Activated naive CD8-positive, alpha-beta T cell treated with anti-CD3 and anti-CD28 coated beads for 36 hours (primary cell): ENCODE measurements at regions not wholly inside any gene's neighbourhood (a gene's known extent, or its start where the extent isn't known, plus 50 kb on each side); places are given as distances from the start of the nearest gene placed in this dataset.

Source experiments
- DNase-seq: peaks from one replicate; pipeline ENCODE4 v3.0.0; 2021
- H3K27ac Mint-ChIP-seq: one replicate; pipeline ENCODE4 v1.8.0; 2022; ENCODE audit warnings: mild to moderate bottlenecking, moderate library complexity, mixed read lengths
- H3K27me3 Mint-ChIP-seq: one replicate; pipeline ENCODE4 v1.8.0; 2022; ENCODE audit warnings: mild to moderate bottlenecking, mixed read lengths
- H3K36me3 Mint-ChIP-seq: one replicate; pipeline ENCODE4 v1.8.0; 2021; ENCODE audit warnings: mild to moderate bottlenecking, mixed read lengths
- H3K4me1 Mint-ChIP-seq: one replicate; pipeline ENCODE4 v1.8.0; 2021; ENCODE audit warnings: mixed read lengths
- H3K4me3 Mint-ChIP-seq: one replicate; pipeline ENCODE4 v1.8.0; 2022; ENCODE audit warnings: mild to moderate bottlenecking, moderate library complexity, mixed read lengths
- H3K9me3 Mint-ChIP-seq: one replicate; pipeline ENCODE4 v1.8.0; 2022; ENCODE audit warnings: mixed read lengths

DNA sequence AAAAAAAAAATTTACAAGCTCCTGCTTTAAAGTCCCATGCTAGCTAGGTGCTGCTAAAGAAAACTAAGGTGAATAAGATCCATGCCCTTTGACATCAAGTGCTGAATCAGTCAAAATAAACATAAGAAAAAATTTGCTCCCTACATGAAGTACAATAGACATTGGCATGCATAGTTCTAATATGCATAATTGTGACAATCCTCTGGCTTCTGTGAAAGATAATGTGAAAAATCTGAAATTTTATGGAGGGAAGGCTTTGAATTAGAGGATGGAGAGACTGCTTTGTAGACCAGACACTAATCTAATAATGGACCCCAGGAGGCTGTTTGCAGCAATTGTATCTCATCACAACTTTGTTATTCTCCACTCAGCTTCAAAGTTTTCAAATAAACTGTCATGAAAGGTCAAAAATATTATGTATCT is 127.9 kb upstream of the CDK1 start:
- Mint-ChIP-seq H3K27ac (no peak overlapping the region), H3K4me1 (no peaks in the 10 kb centered on the region), H3K27me3 (peaks cover 3% of the 10 kb centered on the region), H3K4me3 (no peak overlapping the region), H3K9me3 (no peaks in the 10 kb centered on the region), H3K36me3 (no peaks in the 10 kb centered on the region)
- no peak for DNase-seq

DNA sequence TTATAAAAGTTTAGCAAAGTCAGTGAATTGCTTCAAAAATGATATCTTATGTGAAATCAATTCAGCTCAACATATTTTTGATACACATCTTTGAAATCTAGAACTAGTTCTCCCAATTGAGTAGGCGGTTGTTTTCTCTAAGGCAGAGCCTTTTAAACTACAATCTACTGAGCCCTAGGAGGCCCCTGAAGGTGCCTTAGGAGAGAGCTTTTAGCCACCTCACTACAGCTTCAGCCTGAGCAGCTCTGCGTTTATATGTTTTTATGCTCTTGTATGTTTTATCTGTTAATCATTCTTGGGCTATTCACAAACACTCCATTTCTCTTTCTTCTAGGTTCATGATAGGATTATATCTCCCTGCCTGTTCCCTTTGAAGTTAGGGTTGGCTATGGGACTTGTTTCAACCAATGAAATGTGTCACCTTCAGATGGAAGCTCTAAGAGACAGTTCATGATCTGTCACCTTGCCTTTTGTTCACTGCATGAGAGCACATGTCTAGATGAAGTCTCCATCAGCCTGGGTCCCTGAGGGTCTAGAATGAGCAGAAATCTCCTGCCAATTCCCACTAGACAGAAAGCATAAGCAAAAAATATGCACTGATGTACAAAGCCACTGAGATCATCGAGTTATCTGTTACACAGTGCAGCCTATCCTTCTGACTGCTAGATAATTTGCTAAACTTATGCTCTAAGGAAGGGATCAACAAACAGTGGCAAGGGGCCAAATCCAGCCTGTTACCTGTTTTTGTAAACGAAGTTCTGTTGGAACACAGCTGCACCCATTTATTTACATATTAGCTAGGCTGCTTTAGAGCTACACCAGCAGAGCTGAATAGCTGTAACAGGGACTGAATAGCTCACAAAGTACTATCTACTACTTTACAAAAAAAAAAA is 128.5 kb upstream of the CDK1 start:
- Mint-ChIP-seq H3K27ac (no peak overlapping the region), H3K36me3 (no peaks in the 10 kb centered on the region), H3K9me3 (no peaks in the 10 kb centered on the region), H3K4me3 (no peak overlapping the region), H3K27me3 (peaks cover 3% of the 10 kb centered on the region), H3K4me1 (no peaks in the 10 kb centered on the region)
- no peak for DNase-seq

DNA sequence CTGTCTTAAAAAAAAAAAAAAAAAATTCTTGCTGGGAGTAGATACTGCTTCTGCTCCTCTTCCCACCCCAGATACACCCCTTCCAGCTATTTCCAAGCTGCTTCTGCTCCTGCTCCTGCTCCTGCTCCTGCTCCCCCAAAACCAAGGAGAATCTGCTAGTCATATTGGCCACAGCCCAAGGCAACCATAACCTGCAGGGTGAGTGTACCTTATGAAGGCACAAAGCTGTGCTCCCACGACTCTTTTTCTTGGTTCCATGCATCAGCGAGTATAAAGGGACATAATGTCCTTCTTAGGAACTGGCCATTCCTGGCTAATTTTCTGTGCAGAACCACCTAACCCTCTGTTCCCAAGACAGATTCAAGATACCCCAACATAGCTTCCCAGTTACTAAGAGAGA is 129.5 kb upstream of the CDK1 start:
- H3K4me3 Mint-ChIP-seq = no peak overlapping the region
- H3K27ac Mint-ChIP-seq = no peak overlapping the region
- DNase-seq = no peak
- H3K36me3 Mint-ChIP-seq = no peaks in the 10 kb centered on the region
- H3K4me1 Mint-ChIP-seq = no peaks in the 10 kb centered on the region
- H3K9me3 Mint-ChIP-seq = no peaks in the 10 kb centered on the region
- peaks cover 3% of the 10 kb centered on the region for H3K27me3 Mint-ChIP-seq

DNA sequence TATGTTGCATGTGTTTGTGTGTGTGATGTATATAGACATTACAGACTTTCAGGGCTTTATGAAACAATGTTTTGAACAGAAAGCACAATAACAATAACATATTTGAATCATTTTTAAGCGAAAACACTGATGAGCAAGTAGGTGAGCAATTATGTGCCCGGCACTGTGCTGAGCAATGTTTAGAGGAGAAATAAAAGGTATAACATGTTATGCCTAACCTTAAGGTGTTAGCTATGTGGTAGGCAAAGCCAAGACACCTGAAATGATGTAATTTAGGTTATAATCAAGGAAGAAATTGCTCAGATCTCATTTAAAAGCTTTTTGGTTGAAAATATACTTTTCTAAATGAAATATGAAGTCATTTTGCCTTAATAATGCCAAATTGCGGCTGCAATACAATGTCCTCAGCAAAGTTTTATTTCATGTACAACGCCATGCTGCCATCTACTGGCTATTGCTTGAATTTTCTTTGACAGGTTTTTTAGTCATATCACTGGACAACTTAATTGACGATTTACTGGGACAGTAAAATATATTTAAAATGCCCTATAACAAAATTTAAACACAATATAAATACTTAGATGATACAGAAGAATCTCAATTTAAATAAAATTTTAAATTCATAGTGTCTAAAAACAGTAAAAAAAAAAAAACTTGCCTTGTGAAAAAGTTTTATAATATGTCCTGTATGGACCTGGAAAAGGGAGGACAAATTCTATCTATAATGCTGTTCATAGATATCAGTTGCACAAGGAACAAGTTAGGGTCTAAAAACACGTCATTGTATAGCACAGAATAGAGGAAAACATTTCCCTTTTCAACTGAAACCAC is 131.1 kb upstream of the CDK1 start:
- no peak overlapping the region for H3K27ac Mint-ChIP-seq
- no peaks in the 10 kb centered on the region for H3K36me3 Mint-ChIP-seq
- no peaks in the 10 kb centered on the region for H3K9me3 Mint-ChIP-seq
- peaks cover 3% of the 10 kb centered on the region for H3K27me3 Mint-ChIP-seq
- no peak overlapping the region for H3K4me3 Mint-ChIP-seq
- peak; percentile 8 for DNase-seq
- H3K4me1 Mint-ChIP-seq = no peaks in the 10 kb centered on the region

DNA sequence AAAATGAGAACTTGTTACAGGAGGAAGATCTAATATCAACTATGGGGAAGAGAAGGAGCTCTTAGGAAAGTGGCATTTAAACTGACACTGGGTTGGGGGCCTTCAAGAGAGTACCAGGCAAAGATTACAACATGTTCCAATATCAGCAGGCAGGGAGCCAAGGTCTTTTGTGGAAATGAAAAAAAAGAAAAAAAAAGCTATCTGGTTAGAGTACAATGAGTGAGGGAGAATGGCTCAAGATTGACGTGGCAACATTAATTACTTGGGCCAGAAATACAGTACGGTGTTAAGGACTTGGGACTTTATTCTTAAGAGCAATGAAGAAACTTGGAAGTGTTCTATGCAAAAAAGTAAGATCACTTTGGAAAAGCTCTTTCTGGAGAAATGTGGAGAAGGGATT is 132.3 kb upstream of the CDK1 start:
- DNase-seq = no peak
- Mint-ChIP-seq H3K4me1 (no peaks in the 10 kb centered on the region), H3K27ac (no peak overlapping the region), H3K36me3 (no peaks in the 10 kb centered on the region), H3K4me3 (no peak overlapping the region), H3K27me3 (peaks cover 3% of the 10 kb centered on the region), H3K9me3 (no peaks in the 10 kb centered on the region)

DNA sequence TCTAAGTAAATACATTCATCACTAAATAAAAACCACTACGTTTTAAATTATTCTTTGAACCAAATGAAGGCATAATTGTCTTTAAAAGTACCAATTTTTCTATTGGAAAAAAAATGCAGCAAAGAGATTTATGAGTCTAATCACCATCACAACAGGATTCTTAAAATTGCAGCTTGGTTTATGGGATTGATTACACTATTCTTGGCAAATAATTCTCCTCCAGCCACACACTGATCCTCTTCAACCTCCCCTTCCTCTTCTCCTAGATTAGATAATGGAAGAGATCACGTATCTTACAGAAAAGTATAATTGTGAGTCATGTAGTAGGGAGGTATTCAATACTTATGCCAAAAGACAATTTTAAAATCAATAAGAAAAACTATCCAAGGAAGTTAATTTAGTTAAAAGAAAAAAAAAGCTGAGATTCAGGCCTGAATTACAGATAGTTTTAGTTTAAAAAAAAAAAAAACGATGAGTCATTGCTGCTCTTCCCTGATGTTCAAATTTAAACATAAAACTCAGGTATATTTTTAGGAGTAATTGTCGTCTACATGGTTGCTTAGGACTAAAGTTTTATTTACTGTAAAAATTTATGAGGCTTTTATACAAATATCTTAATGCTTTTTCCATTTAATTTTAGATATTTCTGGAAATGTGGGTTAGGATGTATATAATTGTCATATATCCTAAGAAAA is 133.7 kb upstream of the CDK1 start:
- Mint-ChIP-seq H3K36me3 (no peaks in the 10 kb centered on the region), H3K9me3 (no peaks in the 10 kb centered on the region)
- DNase-seq = no peak

DNA sequence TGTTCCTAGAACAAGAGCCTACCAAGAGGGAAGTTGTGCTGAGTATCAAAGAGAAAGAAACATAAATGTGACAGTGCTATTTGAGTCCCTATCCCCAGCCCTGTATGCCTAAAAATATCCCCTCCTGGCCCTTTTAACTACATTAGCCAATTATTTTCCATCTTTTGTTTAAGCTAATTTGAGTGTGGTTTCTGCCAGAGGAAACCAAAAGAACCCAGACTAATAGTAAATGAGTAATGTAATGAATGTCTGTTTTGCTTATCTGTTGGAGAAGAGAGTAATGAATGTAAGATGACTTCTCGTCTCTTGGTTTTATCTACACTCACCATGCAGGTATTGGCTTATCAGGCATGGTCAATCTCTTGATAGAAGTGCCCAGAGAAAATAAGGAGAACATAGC is 134.4 kb upstream of the CDK1 start:
- Mint-ChIP-seq H3K4me1 (no peaks in the 10 kb centered on the region), H3K9me3 (no peaks in the 10 kb centered on the region), H3K36me3 (no peaks in the 10 kb centered on the region), H3K4me3 (no peak overlapping the region), H3K27ac (no peak overlapping the region), H3K27me3 (peaks cover 5% of the 10 kb centered on the region)
- DNase-seq = no peak

More for the DNA sequence above, 133.7 kb upstream of the CDK1 start:
- Mint-ChIP-seq H3K27me3 (peaks cover 3% of the 10 kb centered on the region), H3K4me1 (no peaks in the 10 kb centered on the region), H3K4me3 (no peak overlapping the region), H3K27ac (no peak overlapping the region)

DNA sequence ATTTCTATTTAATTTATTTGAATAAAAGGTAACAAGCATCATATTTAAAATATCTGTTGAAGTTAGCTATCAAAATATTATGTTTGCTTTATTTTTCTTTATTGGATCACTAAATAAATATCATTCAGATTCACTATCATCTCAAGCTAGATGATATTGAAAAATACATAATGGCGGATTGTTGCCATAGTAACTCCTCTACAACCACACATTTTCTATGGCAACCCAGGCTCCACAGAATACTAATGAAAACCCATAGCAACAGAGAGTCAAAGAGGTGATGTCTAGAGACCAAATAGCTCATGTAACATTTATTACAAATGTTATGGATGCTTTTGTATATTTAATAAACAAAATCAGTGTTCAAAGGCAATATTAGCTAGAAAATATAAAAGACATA is 148.9 kb upstream of the CDK1 start:
- H3K9me3 Mint-ChIP-seq = no peaks in the 10 kb centered on the region
- no peaks in the 10 kb centered on the region for H3K36me3 Mint-ChIP-seq
- no peak overlapping the region for H3K27ac Mint-ChIP-seq

DNA sequence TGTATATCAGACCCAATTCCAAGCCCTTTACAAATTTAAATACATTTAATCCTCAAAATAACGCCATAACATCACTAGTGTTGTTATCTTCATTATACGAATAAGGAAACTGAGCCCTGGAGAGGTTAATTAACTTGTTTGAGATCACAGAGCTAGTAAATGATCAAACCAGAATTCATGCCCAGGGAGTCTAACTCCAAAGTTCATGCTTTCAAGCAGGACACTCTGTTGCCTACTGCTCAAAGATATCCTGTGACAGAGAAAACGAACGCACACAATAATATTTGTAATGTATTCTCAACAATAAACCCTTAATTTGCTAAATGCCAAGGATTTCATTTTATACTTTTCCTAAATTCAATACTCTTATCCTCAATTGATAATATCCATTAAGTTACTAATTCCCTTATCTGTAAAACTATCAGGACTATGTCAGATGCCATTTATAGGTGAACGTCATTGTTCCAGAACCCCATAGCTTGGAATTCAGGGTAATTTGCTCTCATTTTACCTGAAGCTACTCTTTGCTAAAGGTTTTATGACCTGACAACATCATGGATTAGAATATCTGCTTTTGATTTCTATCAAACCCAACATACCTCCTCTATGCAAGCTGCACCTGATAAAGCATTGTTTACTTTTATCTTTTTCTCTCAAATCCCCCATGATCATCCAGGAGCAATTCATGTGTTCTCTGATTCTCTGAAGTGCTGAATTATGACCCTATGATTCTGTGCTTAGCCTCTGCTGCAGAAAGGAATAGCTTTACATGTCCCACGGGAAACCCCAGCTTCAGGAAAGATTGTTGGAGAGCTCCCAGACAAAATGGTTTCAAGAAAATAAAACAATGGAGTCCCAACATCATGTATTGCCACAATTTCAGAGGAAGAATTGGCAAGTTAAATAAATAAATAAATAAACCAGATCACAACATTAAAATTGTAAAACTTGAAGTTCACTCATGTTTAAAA is 150.2 kb upstream of the CDK1 start:
- Mint-ChIP-seq H3K27me3 (peaks cover 4% of the 10 kb centered on the region), H3K4me3 (no peak overlapping the region), H3K9me3 (no peaks in the 10 kb centered on the region), H3K27ac (no peak overlapping the region), H3K36me3 (no peaks in the 10 kb centered on the region), H3K4me1 (no peaks in the 10 kb centered on the region)
- no peak for DNase-seq

More for the DNA sequence above, 148.9 kb upstream of the CDK1 start:
- DNase-seq = no peak
- no peak overlapping the region for H3K4me3 Mint-ChIP-seq
- no peaks in the 10 kb centered on the region for H3K4me1 Mint-ChIP-seq
- H3K27me3 Mint-ChIP-seq = peaks cover 12% of the 10 kb centered on the region

DNA sequence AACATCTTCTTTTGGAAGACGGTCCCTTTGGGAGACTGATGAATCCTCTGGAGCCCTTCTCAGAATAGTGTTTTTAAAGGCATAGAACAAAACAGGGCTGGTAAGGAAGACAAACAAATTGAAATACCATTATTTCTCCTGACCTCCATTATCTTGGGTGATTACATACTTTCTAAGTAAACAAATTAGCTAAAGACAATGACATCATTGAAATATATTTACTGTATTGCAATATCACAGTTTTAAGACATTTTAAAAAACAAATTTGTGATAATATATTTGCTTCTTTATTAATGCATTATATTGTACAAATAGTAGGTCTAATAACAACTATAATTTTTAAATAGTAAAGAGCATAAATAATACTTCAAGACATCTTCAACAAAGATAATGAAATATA is 152.2 kb upstream of the CDK1 start:
- Mint-ChIP-seq H3K4me1 (no peaks in the 10 kb centered on the region), H3K9me3 (no peaks in the 10 kb centered on the region), H3K27ac (no peak overlapping the region), H3K27me3 (peaks cover 3% of the 10 kb centered on the region), H3K4me3 (no peak overlapping the region), H3K36me3 (no peaks in the 10 kb centered on the region)
- DNase-seq = no peak

DNA sequence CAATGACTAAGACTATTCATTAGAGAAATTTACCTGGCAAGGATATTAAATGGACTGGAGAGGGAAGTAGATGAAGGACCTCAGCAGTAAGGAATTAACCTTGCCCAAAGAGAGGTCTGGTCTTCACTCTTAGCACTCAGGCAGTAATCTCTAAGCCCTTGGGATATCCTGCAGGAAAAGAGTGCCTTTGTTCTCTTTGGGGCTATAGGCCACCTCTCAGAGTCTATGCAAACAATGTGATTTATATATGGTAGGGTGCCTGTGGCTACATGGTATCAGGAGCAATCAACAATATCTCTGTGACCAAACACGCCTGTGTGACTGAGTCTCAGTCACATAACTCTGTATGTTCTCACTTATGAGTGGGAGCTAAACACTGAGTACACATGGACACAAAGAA is 154.7 kb upstream of the CDK1 start:
- H3K27me3 Mint-ChIP-seq = no peaks in the 10 kb centered on the region
- H3K36me3 Mint-ChIP-seq = no peaks in the 10 kb centered on the region
- no peak for DNase-seq
- no peaks in the 10 kb centered on the region for H3K9me3 Mint-ChIP-seq
- no peaks in the 10 kb centered on the region for H3K4me1 Mint-ChIP-seq
- H3K27ac Mint-ChIP-seq = no peak overlapping the region
- H3K4me3 Mint-ChIP-seq = no peak overlapping the region

DNA sequence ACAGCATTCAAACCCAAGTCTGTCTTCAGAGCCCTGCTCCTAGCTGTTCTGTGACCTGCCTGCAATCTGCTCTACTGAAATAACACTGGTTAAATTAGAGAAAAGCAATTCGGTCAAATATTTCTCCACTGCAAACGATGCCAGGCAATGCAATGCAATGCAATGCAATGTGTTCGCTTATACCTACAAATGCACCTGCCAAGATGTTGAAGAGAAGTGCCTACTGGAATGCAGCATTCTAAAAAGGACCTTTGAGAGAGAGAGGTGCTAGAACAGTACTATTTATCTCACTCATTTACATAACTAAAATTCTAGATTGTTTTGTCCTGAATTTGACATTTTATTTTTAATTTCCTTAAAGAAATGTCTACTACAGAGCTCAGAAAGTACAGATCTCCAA is 157.3 kb upstream of the CDK1 start:
- Mint-ChIP-seq H3K4me1 (no peaks in the 10 kb centered on the region), H3K9me3 (no peaks in the 10 kb centered on the region), H3K27ac (no peak overlapping the region), H3K4me3 (no peak overlapping the region), H3K36me3 (no peaks in the 10 kb centered on the region), H3K27me3 (no peaks in the 10 kb centered on the region)
- no peak for DNase-seq

DNA sequence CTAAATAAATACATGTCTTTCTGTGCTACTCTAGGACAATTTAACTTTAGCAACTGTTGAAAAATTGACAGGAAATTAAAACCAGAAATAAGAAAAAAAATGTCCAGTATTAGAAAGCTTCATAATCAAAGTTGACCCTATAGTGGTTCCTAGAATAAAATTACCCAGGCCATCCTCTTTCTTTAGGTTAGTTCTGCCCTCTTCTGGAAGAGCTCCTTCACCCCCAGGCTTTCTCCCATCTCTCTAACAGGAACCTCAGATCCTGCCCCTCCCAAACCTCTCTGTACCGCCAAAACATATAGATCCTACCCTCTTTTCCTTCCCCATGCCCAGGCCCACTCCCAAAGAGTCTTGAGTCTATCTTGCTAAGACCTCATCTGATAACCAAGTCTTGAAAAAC is 159.4 kb upstream of the CDK1 start:
- DNase-seq = no peak
- H3K4me3 Mint-ChIP-seq = no peak overlapping the region
- no peaks in the 10 kb centered on the region for H3K9me3 Mint-ChIP-seq
- no peaks in the 10 kb centered on the region for H3K36me3 Mint-ChIP-seq
- H3K27ac Mint-ChIP-seq = no peak overlapping the region
- peaks cover 3% of the 10 kb centered on the region for H3K27me3 Mint-ChIP-seq
- no peaks in the 10 kb centered on the region for H3K4me1 Mint-ChIP-seq

DNA sequence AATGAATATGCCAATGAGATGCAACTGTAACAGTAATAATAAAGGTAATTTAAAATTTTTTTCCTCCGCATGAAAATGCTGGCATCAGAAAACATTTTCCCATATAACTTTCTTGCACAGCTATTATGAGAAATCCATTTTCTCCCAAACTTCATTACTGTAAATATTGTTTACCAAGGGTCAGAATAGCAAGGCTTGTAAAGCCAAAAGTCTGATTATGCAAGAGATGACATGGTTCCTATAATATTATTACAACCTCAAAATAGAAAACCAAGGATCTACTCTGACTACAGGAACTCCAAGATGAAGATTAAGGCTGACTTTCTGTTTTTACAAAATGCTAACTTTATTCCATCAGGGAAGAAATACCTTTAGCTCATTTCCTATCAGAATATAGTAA is 162.7 kb upstream of the CDK1 start:
- H3K27ac Mint-ChIP-seq = no peak overlapping the region
- H3K4me1 Mint-ChIP-seq = peaks cover 4% of the 10 kb centered on the region
- H3K36me3 Mint-ChIP-seq = no peaks in the 10 kb centered on the region
- H3K27me3 Mint-ChIP-seq = peaks cover 3% of the 10 kb centered on the region
- H3K4me3 Mint-ChIP-seq = no peak overlapping the region
- H3K9me3 Mint-ChIP-seq = no peaks in the 10 kb centered on the region
- DNase-seq = no peak
